Peyer's patch (tissue), 4 donors: ENCODE measurements at regions not wholly inside any gene's neighbourhood (a gene's known extent, or its start where the extent isn't known, plus 50 kb on each side); places are given as distances from the start of the nearest gene placed in this dataset.

Source experiments
- DNase-seq, 3 donors: peaks; one replicate each; pipeline ENCODE4 v3.0.0-alpha.2; 2017 to 2019
- H3K27ac ChIP-seq, 4 donors: fragments of 200-600 bp; sonication (generic); one replicate each; pipeline ENCODE4 v1.5.1; 2016 to 2019
- H3K27me3 ChIP-seq, 2 donors: fragments of 200-600 bp; sonication (generic); one replicate each; pipeline ENCODE4 v1.5.1; 2019
- H3K36me3 ChIP-seq, 3 donors: fragments of 200-600 bp; sonication (generic); one replicate each; pipeline ENCODE4 v1.5.1; 2016 to 2019
- H3K4me1 ChIP-seq, 4 donors: fragments of 200-600 bp; sonication (generic); one replicate each; pipeline ENCODE4 v1.5.1; 2016 to 2019
- H3K4me3 ChIP-seq, 4 donors: fragments of 200-600 bp; sonication (generic); 1 replicate in 3 of 4; 2 replicates in 1 of 4; pipeline ENCODE4 v1.5.1; 2016 to 2019; ENCODE audit warnings: mild to moderate bottlenecking in 1 of 4
- H3K9me3 ChIP-seq, 4 donors: fragments of 200-600 bp; sonication (generic); one replicate each; pipeline ENCODE4 v1.5.1; 2016 to 2019; ENCODE audit warnings: mild to moderate bottlenecking in 1 of 4
- POLR2A ChIP-seq, 2 donors: fragments of 450-650 bp; IDR thresholded peaks; one replicate each; pipeline ENCODE4 v1.5.1; 2017; ENCODE audit warnings: antibody characterized with exemption in 2 of 2, mild to moderate bottlenecking in 2 of 2, moderate library complexity in 2 of 2
- TF ChIP-seq, protein P1 (sequence below), 6 experiments: fragments of 450-650 bp in 4 of 6; fragments of 200-600 bp in 2 of 6; sonication (generic) in 1 of 6; IDR thresholded peaks; one replicate each; pipeline ENCODE4 v1.5.1; 2017 to 2019; ENCODE audit warnings: antibody characterized with exemption in 6 of 6, mild to moderate bottlenecking in 3 of 6, moderate library complexity in 1 of 6

DNA sequence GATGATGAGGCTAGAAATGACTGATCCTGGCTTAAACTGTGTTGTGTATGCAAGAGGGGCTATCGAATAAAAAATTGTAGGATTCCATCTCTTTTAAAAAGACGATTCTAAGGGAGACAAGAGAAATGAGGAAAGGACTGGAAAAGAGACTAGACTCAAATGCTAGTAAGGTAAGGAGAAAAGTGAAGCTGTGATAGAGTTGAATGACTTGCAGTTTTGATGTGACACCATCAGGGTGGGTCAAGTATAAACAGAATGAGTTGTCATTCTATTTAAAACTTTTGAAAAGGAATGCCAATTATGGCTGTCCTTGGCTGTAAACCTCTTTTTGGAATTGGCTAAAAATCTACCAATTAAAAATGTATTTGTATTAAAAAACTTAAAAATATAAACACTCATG, 184.5 kb upstream of the PHF14 start:
- TF ChIP-seq, protein P1, sequence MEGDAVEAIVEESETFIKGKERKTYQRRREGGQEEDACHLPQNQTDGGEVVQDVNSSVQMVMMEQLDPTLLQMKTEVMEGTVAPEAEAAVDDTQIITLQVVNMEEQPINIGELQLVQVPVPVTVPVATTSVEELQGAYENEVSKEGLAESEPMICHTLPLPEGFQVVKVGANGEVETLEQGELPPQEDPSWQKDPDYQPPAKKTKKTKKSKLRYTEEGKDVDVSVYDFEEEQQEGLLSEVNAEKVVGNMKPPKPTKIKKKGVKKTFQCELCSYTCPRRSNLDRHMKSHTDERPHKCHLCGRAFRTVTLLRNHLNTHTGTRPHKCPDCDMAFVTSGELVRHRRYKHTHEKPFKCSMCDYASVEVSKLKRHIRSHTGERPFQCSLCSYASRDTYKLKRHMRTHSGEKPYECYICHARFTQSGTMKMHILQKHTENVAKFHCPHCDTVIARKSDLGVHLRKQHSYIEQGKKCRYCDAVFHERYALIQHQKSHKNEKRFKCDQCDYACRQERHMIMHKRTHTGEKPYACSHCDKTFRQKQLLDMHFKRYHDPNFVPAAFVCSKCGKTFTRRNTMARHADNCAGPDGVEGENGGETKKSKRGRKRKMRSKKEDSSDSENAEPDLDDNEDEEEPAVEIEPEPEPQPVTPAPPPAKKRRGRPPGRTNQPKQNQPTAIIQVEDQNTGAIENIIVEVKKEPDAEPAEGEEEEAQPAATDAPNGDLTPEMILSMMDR (IDR thresholded peaks at IDR 0.05), result no peak
- no peak for TF ChIP-seq POLR2A (IDR thresholded peaks at IDR 0.05)
- no peaks in the 10 kb centered on the region for H3K9me3 ChIP-seq
- H3K4me1 ChIP-seq, result no peaks in the 10 kb centered on the region
- H3K4me3 ChIP-seq, result no peak overlapping the region
- no peak for DNase-seq
- H3K27me3 ChIP-seq, result no peaks in the 10 kb centered on the region
- no peak overlapping the region for H3K27ac ChIP-seq
- no peaks in the 10 kb centered on the region for H3K36me3 ChIP-seq

DNA sequence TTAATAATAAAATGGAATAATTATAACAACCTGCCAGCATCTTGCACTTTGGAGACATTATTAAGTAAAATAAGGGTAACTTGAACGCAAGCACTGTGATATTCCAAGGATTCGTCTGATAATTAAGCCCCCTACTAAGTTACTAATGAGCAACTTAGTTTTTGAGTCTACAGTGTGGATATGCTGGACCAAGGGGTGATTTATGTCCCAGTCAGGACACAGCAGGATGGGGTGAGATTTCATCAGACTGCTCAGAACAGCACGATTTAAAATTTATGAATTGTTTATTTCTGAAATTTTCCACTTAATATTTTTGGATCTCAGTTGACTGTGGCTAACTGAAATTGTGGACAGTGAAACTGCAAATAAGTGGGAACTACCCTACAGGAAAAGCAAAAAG, 182.8 kb upstream of the PHF14 start:
- H3K4me3 ChIP-seq, result no peak overlapping the region
- no peaks in the 10 kb centered on the region for H3K36me3 ChIP-seq
- H3K4me1 ChIP-seq, result no peaks in the 10 kb centered on the region
- no peaks in the 10 kb centered on the region for H3K27me3 ChIP-seq
- no peak for DNase-seq
- TF ChIP-seq, protein P1 (IDR thresholded peaks at IDR 0.05), result no peak
- TF ChIP-seq POLR2A (IDR thresholded peaks at IDR 0.05), result no peak
- H3K9me3 ChIP-seq, result no peaks in the 10 kb centered on the region
- no peak overlapping the region for H3K27ac ChIP-seq

GRCh38 chr7:10793995-10794775, 179.5 kb upstream of the PHF14 start:
- Histone ChIP-seq H3K4me3 (no peak overlapping the region), H3K27me3 (no peaks in the 10 kb centered on the region), H3K27ac (no peak overlapping the region), H3K36me3 (no peaks in the 10 kb centered on the region), H3K9me3 (no peaks in the 10 kb centered on the region), H3K4me1 (no peaks in the 10 kb centered on the region)
- no peak for DNase-seq
- TF ChIP-seq POLR2A (IDR thresholded peaks at IDR 0.05), result no peak
- TF ChIP-seq, protein P1 (IDR thresholded peaks at IDR 0.05), result no peak

DNA sequence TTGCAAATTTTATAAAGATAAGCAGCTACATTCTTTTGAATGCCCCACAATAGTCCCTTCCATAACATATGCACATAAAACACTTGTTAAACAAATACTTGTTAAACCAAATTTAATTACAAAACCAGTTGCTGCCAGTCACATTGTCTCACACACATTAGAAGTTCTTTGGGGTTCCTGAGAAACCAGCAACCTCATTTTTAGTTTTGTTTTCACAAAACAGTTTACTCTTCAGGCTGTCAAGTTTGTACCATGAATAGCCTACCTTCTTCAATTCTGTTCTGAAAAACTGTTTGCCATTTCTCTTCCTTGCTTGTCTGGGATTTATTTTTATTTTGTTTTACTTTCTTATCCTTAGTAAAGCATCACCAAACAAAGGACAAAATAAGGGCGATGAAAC, 176.5 kb upstream of the PHF14 start:
- Histone ChIP-seq H3K4me3 (no peak overlapping the region), H3K27ac (no peak overlapping the region), H3K4me1 (no peaks in the 10 kb centered on the region), H3K9me3 (no peaks in the 10 kb centered on the region), H3K36me3 (no peaks in the 10 kb centered on the region), H3K27me3 (no peaks in the 10 kb centered on the region)
- DNase-seq, result no peak
- TF ChIP-seq, protein P1 (IDR thresholded peaks at IDR 0.05), result no peak
- no peak for TF ChIP-seq POLR2A (IDR thresholded peaks at IDR 0.05)

- Histone ChIP-seq H3K36me3 (no peaks in the 10 kb centered on the region), H3K4me1 (no peaks in the 10 kb centered on the region), H3K9me3 (no peaks in the 10 kb centered on the region), H3K27me3 (no peaks in the 10 kb centered on the region), H3K4me3 (no peak overlapping the region), H3K27ac (no peak overlapping the region)
- DNase-seq, result no peak
- TF ChIP-seq, protein P1 (IDR thresholded peaks at IDR 0.05), result no peak
- no peak for TF ChIP-seq POLR2A (IDR thresholded peaks at IDR 0.05)
Measured at GRCh38 chr7:10798044-10798443, 175.6 kb upstream of the PHF14 start.
